GM12878 (cell line): ENCODE measurements at regions not wholly inside any gene's neighbourhood (a gene's known extent, or its start where the extent isn't known, plus 50 kb on each side); places are given as distances from the start of the nearest gene placed in this dataset.

Experiments used
- ATAC-seq: fragments of 200-7000 bp; cut with Tn5 transposase; 3 replicates; pipeline ENCODE4 v1.9.1; 2020; ENCODE audit warnings: mild to moderate bottlenecking, moderate library complexity
- BruUV-seq: library from RNA; stranded (reverse); fragments of 400-500 nt; replicated peaks from 2 replicates; lab custom pipeline; 2021; lab: Mats Ljungman, UMichigan
- CTCF ChIA-PET: fragments of 300-600 bp; sonication (Branson Sonifier 250); formaldehyde crosslinking; extraction: SDS; loops from one replicate; lab custom pipeline; 2021; ENCODE audit warnings: inconsistent platforms; lab: Yijun Ruan, JAX
- POLR2A ChIA-PET: fragments of 350-600 bp; formaldehyde crosslinking; extraction: SDS; loops from one replicate; lab custom pipeline; 2021; ENCODE audit warnings: inconsistent platforms; lab: Charles Lee
- RAD21 ChIA-PET: fragments of 300-600 bp; sonication (Branson Sonifier 250); formaldehyde crosslinking; loops from one replicate; lab custom pipeline; 2023; ENCODE audit warnings: antibody characterized with exemption; ENCODE audit not compliant: unreplicated experiment; lab: Charles Lee
- SMC1A ChIA-PET: fragments of 300-600 bp; sonication (Branson Sonifier 250); formaldehyde crosslinking; loops from one replicate; lab custom pipeline; 2023; ENCODE audit not compliant: unreplicated experiment, uncharacterized antibody; lab: Charles Lee
- DNase-seq: peaks from one replicate; pipeline ENCODE4 v3.0.0-alpha.2; 2011; ENCODE audit warnings: low read depth, low spot score
- FAIRE-seq: peaks from 3 replicates; lab custom pipeline; 2011; peaks lifted over from hg19 to GRCh38; lab: Jason Lieb, UNC
- H2AFZ ChIP-seq: 2 replicates; pipeline ENCODE4 v1.6.0; 2011; ENCODE audit warnings: low read depth, low read length, control low read depth; ENCODE audit not compliant: control insufficient read depth
- H3K27ac ChIP-seq: 2 replicates; pipeline ENCODE4 v1.5.1; 2011; ENCODE audit warnings: control low read depth; ENCODE audit not compliant: control insufficient read depth, insufficient read depth
- H3K27me3 ChIP-seq, 2 experiments: replicated peaks in 1 of 2; 2 replicates each; pipeline versions ENCODE4 v1.6.0 to v1.6.1; 2011; ENCODE audit warnings: low read length in 1 of 2; ENCODE audit not compliant: control insufficient read depth in 2 of 2, insufficient read depth in 2 of 2
- H3K36me3 ChIP-seq, 2 experiments: 2 replicates each; pipeline ENCODE4 v1.5.1; 2011; ENCODE audit warnings: low read length in 1 of 2; ENCODE audit not compliant: control insufficient read depth in 2 of 2, insufficient read depth in 2 of 2
- H3K4me1 ChIP-seq: 2 replicates; pipeline ENCODE4 v1.6.1; 2011; ENCODE audit warnings: mild to moderate bottlenecking, low read length, moderate library complexity, mixed read lengths; ENCODE audit not compliant: control insufficient read depth, insufficient read depth
- H3K4me2 ChIP-seq: 2 replicates; pipeline ENCODE4 v1.6.0; 2011; ENCODE audit warnings: control low read depth; ENCODE audit not compliant: control insufficient read depth, insufficient read depth
- H3K4me3 ChIP-seq: fragments of 200-600 bp; sonication (generic); 2 replicates; pipeline ENCODE4 v1.5.1; 2016
- H3K79me2 ChIP-seq: 2 replicates; pipeline ENCODE4 v1.6.0; 2011; ENCODE audit warnings: low read length; ENCODE audit not compliant: control insufficient read depth, insufficient read depth
- H3K9ac ChIP-seq: 2 replicates; pipeline ENCODE4 v1.8.0; 2011; ENCODE audit warnings: low read length, control low read depth, mixed read lengths; ENCODE audit not compliant: control insufficient read depth, insufficient read depth
- H3K9me3 ChIP-seq: replicated peaks from 3 replicates; pipeline ENCODE4 v1.5.1; 2011; ENCODE audit warnings: mild to moderate bottlenecking, low read length; ENCODE audit not compliant: control insufficient read depth, insufficient read depth
- H4K20me1 ChIP-seq: 2 replicates; pipeline ENCODE4 v1.6.0; 2011; ENCODE audit not compliant: control insufficient read depth, insufficient read depth
- IKZF2 ChIP-seq, 2 experiments: fragments of 450-650 bp; IDR thresholded peaks; 2 replicates each; pipeline ENCODE4 v1.6.1; 2017; ENCODE audit warnings: mild to moderate bottlenecking in 2 of 2, moderate library complexity in 2 of 2
- LARP7 ChIP-seq: fragments of 450-650 bp; IDR thresholded peaks from 2 replicates; pipeline ENCODE4 v1.6.1; 2017; ENCODE audit warnings: mild to moderate bottlenecking
- MLLT1 ChIP-seq: fragments of 450-650 bp; IDR thresholded peaks from 2 replicates; pipeline ENCODE4 v1.6.1; 2016; ENCODE audit warnings: mild to moderate bottlenecking
- NR2C2 ChIP-seq: IDR thresholded peaks from 2 replicates; pipeline ENCODE4 v1.6.1; 2011; ENCODE audit warnings: borderline replicate concordance, low read depth; ENCODE audit not compliant: control insufficient read depth, insufficient read length
- PAX8 ChIP-seq: fragments of 450-650 bp; IDR thresholded peaks from 2 replicates; pipeline ENCODE4 v1.6.1; 2017; ENCODE audit warnings: mild to moderate bottlenecking, moderate library complexity
- STAT3 ChIP-seq: IDR thresholded peaks from 2 replicates; pipeline ENCODE4 v1.6.1; 2011; ENCODE audit warnings: low read depth, low read length, improper control_type of control experiment
- YY1 ChIP-seq: IDR thresholded peaks from 2 replicates; pipeline ENCODE4 v1.6.1; 2011; ENCODE audit warnings: low read depth, mild to moderate bottlenecking, low read length
- ZBED1 ChIP-seq: IDR thresholded peaks from 2 replicates; pipeline ENCODE4 v1.6.1; 2016; ENCODE audit warnings: borderline replicate concordance
- WGBS: methylation state at CpG from one replicate; pipeline ENCODE4 v1.1.6; 2016; ENCODE audit warnings: low lambda C conversion rate; ENCODE audit not compliant: insufficient replicate concordance, insufficient coverage; ENCODE audit errors: missing lambda C conversion rate; 5-methylcytosine and 5-hydroxymethylcytosine counted together
- in situ Hi-C: fragments of 300-500 bp; cut with MboI; formaldehyde crosslinking; loops from 9 replicates; pipeline ENCODE4 v1.14.3; 2018; ENCODE audit warnings: mixed read lengths
- intact Hi-C: fragments of 100-400 bp; cut with micrococcal nuclease; formaldehyde crosslinking; loops from one replicate; pipeline ENCODE4 v1.14.2; 2022; ENCODE audit not compliant: unreplicated experiment

- Histone ChIP-seq H3K27me3 (peaks cover 5 to 25% of the 10 kb centered on the region in 2 experiments), H3K9me3 (peaks cover 35% of the 10 kb centered on the region), H3K4me1 (peaks cover 31% of the 10 kb centered on the region), H3K36me3 (no peaks in the 10 kb centered on the region), H2AFZ (no peak overlapping the region), H4K20me1 (no peaks in the 10 kb centered on the region), H3K9ac (no peak overlapping the region), H3K4me2 (no peak overlapping the region), H3K27ac (no peak overlapping the region), H3K4me3 (no peak overlapping the region), H3K79me2 (no peaks in the 10 kb centered on the region)
- in situ Hi-C loops (loop anchor here (5.0 kb wide), 1 partner anchor 94 kb away; no protein-coding TSS in a partner anchor), intact Hi-C loops (no loop called here)
- SMC1A ChIA-PET: no interaction called here
- no TSS peak for BruUV-seq
- CTCF ChIA-PET: no interaction called here
- ATAC-seq (no peak), FAIRE-seq (no peak), DNase-seq (no peak)
- POLR2A ChIA-PET: no interaction called here
- TF ChIP-seq STAT3 (no peak), PAX8 (no peak), YY1 (no peak)
- WGBS: 52% methylated on average over 23 of the region's 23 CpGs
- RAD21 ChIA-PET: no interaction called here
These were observed 117.7 kb downstream of the KCNRG start for GRCh38 chr13:50132904-50133357.

- H3K9me3 ChIP-seq: peaks cover 33% of the 10 kb centered on the region
- TF ChIP-seq STAT3 (no peak), LARP7 (no peak), PAX8 (no peak), IKZF2 (IDR thresholded peaks at IDR 0.05) (no peak), ZBED1 (no peak), NR2C2 (no peak), MLLT1 (no peak)
- BruUV-seq: no TSS peak
- intact Hi-C loops (no loop called here), in situ Hi-C loops (loop anchor here (5.0 kb wide), 1 partner anchor 94 kb away; no protein-coding TSS in a partner anchor)
- FAIRE-seq (no peak), ATAC-seq (no peak), DNase-seq (no peak)
- H3K9ac ChIP-seq: no peak overlapping the region
- H4K20me1 ChIP-seq: no peaks in the 10 kb centered on the region
- H3K27me3 ChIP-seq: peaks cover 5 to 25% of the 10 kb centered on the region in 2 experiments
- POLR2A ChIA-PET: no interaction called here
- SMC1A ChIA-PET: no interaction called here
- CTCF ChIA-PET: no interaction called here
- no peak overlapping the region for H3K4me2 ChIP-seq
- WGBS: 83% methylated on average over 48 of the region's 48 CpGs
- no peak overlapping the region for H2AFZ ChIP-seq
- H3K4me1 ChIP-seq: peaks cover 27% of the 10 kb centered on the region
- no peak overlapping the region for H3K4me3 ChIP-seq
- H3K36me3 ChIP-seq: no peaks in the 10 kb centered on the region
- RAD21 ChIA-PET: no interaction called here
- no peaks in the 10 kb centered on the region for H3K79me2 ChIP-seq
- no peak overlapping the region for H3K27ac ChIP-seq
These were observed 118.2 kb downstream of the KCNRG start for GRCh38 chr13:50133358-50133953.
